HEK293 (cell line): ENCODE measurements at regions not wholly inside any gene's neighbourhood (a gene's known extent, or its start where the extent isn't known, plus 50 kb on each side); places are given as distances from the start of the nearest gene placed in this dataset.

ENCODE experiments used
- HOXA7 ChIP-seq: sonication (generic); formaldehyde crosslinking; IDR thresholded peaks from 2 replicates; pipeline ENCODE4 v1.8.1; 2022; ENCODE audit warnings: missing genetic modification reagents, borderline replicate concordance
- ZBTB7A ChIP-seq: fragments of 450-650 bp; formaldehyde crosslinking; IDR thresholded peaks from 2 replicates; pipeline ENCODE4 v1.5.1; 2016; ENCODE audit warnings: low read depth, missing biosample characterization, missing genetic modification characterization
- ZFP37 ChIP-seq: fragments of 450-650 bp; formaldehyde crosslinking; IDR thresholded peaks from 2 replicates; pipeline ENCODE4 v1.5.1; 2016; ENCODE audit warnings: missing biosample characterization, missing genetic modification characterization
- ZNF121 ChIP-seq: fragments of 450-650 bp; formaldehyde crosslinking; IDR thresholded peaks from 2 replicates; pipeline ENCODE4 v1.5.1; 2016; ENCODE audit warnings: missing biosample characterization, missing genetic modification characterization
- ZNF24 ChIP-seq: fragments of 450-650 bp; formaldehyde crosslinking; IDR thresholded peaks from 2 replicates; pipeline ENCODE4 v1.5.1; 2016; ENCODE audit warnings: missing biosample characterization, missing genetic modification characterization
- TF ChIP-seq, protein P1 (sequence below): fragments of 450-650 bp; formaldehyde crosslinking; IDR thresholded peaks from 2 replicates; pipeline ENCODE4 v1.5.1; 2016; ENCODE audit warnings: missing biosample characterization, missing genetic modification characterization
- TF ChIP-seq, protein P2 (sequence below): fragments of 450-650 bp; formaldehyde crosslinking; IDR thresholded peaks from 2 replicates; pipeline ENCODE4 v1.5.1; 2016; ENCODE audit warnings: missing biosample characterization, missing genetic modification characterization

GRCh38 chr9:126151686-126152134 is 174.9 kb upstream of the MVB12B start:
- TF ChIP-seq ZFP37 (tag by site-specific recombination) (no peak), ZNF121 (tag by site-specific recombination) (no peak), HOXA7 (CRISPR knock-in tag) (no peak), ZNF24 (tag by site-specific recombination) (no peak), ZBTB7A (no peak)
- TF ChIP-seq, protein P1, sequence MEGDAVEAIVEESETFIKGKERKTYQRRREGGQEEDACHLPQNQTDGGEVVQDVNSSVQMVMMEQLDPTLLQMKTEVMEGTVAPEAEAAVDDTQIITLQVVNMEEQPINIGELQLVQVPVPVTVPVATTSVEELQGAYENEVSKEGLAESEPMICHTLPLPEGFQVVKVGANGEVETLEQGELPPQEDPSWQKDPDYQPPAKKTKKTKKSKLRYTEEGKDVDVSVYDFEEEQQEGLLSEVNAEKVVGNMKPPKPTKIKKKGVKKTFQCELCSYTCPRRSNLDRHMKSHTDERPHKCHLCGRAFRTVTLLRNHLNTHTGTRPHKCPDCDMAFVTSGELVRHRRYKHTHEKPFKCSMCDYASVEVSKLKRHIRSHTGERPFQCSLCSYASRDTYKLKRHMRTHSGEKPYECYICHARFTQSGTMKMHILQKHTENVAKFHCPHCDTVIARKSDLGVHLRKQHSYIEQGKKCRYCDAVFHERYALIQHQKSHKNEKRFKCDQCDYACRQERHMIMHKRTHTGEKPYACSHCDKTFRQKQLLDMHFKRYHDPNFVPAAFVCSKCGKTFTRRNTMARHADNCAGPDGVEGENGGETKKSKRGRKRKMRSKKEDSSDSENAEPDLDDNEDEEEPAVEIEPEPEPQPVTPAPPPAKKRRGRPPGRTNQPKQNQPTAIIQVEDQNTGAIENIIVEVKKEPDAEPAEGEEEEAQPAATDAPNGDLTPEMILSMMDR (tag by site-specific recombination): no peak
- TF ChIP-seq, protein P2, sequence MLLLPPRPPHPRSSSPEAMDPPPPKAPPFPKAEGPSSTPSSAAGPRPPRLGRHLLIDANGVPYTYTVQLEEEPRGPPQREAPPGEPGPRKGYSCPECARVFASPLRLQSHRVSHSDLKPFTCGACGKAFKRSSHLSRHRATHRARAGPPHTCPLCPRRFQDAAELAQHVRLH: no peak
